Hepatocyte (in vitro differentiated cells): ENCODE measurements at regions not wholly inside any gene's neighbourhood (a gene's known extent, or its start where the extent isn't known, plus 50 kb on each side); places are given as distances from the start of the nearest gene placed in this dataset.
"Not testable (repeated sequence)": the region's sequence is repeated elsewhere in the genome, so short reads cannot be mapped to it uniquely, and the experiment has no call there.

Experiments used
- CTCF ChIP-seq: fragments of 200-600 bp; sonication (generic); IDR thresholded peaks from 2 replicates; pipeline ENCODE4 v1.5.1; 2016; ENCODE audit warnings: antibody characterized with exemption, mild to moderate bottlenecking; ENCODE audit not compliant: poor library complexity
- EZH2 ChIP-seq: fragments of 200-600 bp; sonication (generic); IDR thresholded peaks from 2 replicates; pipeline ENCODE4 v1.6.1; 2016; ENCODE audit warnings: antibody characterized with exemption, mild to moderate bottlenecking, borderline replicate concordance
- EZH2phosphoT487 ChIP-seq: fragments of 200-600 bp; sonication (generic); IDR thresholded peaks from one replicate; pipeline ENCODE4 v1.6.1; 2018; ENCODE audit warnings: antibody characterized with exemption, mild to moderate bottlenecking, low read depth, moderate library complexity; ENCODE audit not compliant: unreplicated experiment, severe bottlenecking

DNA sequence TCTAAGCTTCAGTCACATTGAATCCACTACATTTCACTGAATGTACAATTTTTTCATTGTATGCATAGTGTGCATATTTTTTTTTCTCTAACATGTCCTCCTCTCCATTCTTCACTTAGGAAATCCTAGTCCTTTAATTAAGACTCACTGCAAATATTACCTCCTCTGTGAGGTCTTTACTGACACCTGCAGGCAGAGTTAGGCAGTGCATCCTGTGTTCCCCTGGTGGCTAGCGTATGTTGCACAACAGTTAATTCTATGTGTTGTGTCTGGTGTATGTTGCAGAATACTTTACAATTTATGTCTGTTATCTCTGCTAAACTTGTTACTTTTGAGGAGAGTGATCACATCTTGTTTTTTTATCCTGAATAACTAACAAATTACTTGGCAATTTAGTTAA lies 82.7 kb upstream of the NBPF20 start:
- TF ChIP-seq EZH2, CTCF, EZH2phosphoT487: not testable (repeated sequence)
